Astrocyte (in vitro differentiated cells and primary cell): ENCODE measurements at regions not wholly inside any gene's neighbourhood (a gene's known extent, or its start where the extent isn't known, plus 50 kb on each side); places are given as distances from the start of the nearest gene placed in this dataset.

Source experiments
- DNase-seq: peaks from one replicate; pipeline ENCODE4 v3.0.0-alpha.2; 2010; ENCODE audit warnings: low read depth
- FAIRE-seq: peaks from 2 replicates; lab custom pipeline; 2011; peaks lifted over from hg19 to GRCh38; lab: Jason Lieb, UNC
- H2AFZ ChIP-seq: 2 replicates; pipeline ENCODE4 v1.6.0; 2012; ENCODE audit warnings: low read depth, low read length, inconsistent platforms
- H3K27ac ChIP-seq: 2 replicates; pipeline ENCODE4 v1.5.1; 2011; ENCODE audit warnings: low read depth, low read length, inconsistent platforms
- H3K27me3 ChIP-seq: 2 replicates; pipeline ENCODE4 v1.6.0; 2011; ENCODE audit warnings: low read length, inconsistent platforms; ENCODE audit not compliant: insufficient read depth
- H3K36me3 ChIP-seq: 2 replicates; pipeline ENCODE4 v1.5.1; 2011; ENCODE audit warnings: low read length, inconsistent platforms; ENCODE audit not compliant: insufficient read depth
- H3K4me1 ChIP-seq: 2 replicates; pipeline ENCODE4 v1.5.1; 2011; ENCODE audit warnings: low read length, inconsistent platforms; ENCODE audit not compliant: insufficient read depth
- H3K4me2 ChIP-seq: 2 replicates; pipeline ENCODE4 v1.6.0; 2012; ENCODE audit warnings: low read length, inconsistent platforms
- H3K4me3 ChIP-seq: 2 replicates; pipeline ENCODE4 v1.5.1; 2011; ENCODE audit warnings: low read depth, mild to moderate bottlenecking, low read length, inconsistent platforms; ENCODE audit not compliant: insufficient read depth
- H3K79me2 ChIP-seq: 2 replicates; pipeline ENCODE4 v1.6.0; 2012; ENCODE audit warnings: mild to moderate bottlenecking, low read length, inconsistent platforms; ENCODE audit not compliant: insufficient read depth
- H3K9ac ChIP-seq: 2 replicates; pipeline ENCODE4 v1.6.0; 2012; ENCODE audit warnings: mild to moderate bottlenecking, low read length, inconsistent platforms
- H3K9me3 ChIP-seq: 2 replicates; pipeline ENCODE4 v1.5.1; 2012; ENCODE audit warnings: low read depth, mild to moderate bottlenecking, low read length, inconsistent platforms; ENCODE audit not compliant: insufficient read depth
- H4K20me1 ChIP-seq: 2 replicates; pipeline ENCODE4 v1.6.0; 2012; ENCODE audit warnings: low read length, inconsistent platforms; ENCODE audit not compliant: insufficient read depth
- H3K27ac Mint-ChIP-seq: one replicate; pipeline ENCODE4 v1.8.0; 2021; ENCODE audit warnings: mild to moderate bottlenecking, mixed read lengths; ENCODE audit not compliant: unreplicated experiment
- H3K27me3 Mint-ChIP-seq: one replicate; pipeline ENCODE4 v1.8.0; 2021; ENCODE audit warnings: low read depth, mixed read lengths; ENCODE audit not compliant: unreplicated experiment
- H3K36me3 Mint-ChIP-seq: one replicate; pipeline ENCODE4 v1.8.0; 2021; ENCODE audit warnings: low read depth, mixed read lengths; ENCODE audit not compliant: unreplicated experiment
- H3K4me1 Mint-ChIP-seq: one replicate; pipeline ENCODE4 v1.8.0; 2021; ENCODE audit warnings: low read depth, mixed read lengths; ENCODE audit not compliant: unreplicated experiment
- H3K4me3 Mint-ChIP-seq: one replicate; pipeline ENCODE4 v1.8.0; 2021; ENCODE audit warnings: mild to moderate bottlenecking, moderate library complexity, mixed read lengths; ENCODE audit not compliant: unreplicated experiment
- H3K9me3 Mint-ChIP-seq: one replicate; pipeline ENCODE4 v1.8.0; 2021; ENCODE audit warnings: mild to moderate bottlenecking, mixed read lengths; ENCODE audit not compliant: unreplicated experiment
- EZH2 ChIP-seq: IDR thresholded peaks from 2 replicates; pipeline ENCODE4 v1.6.1; 2012; ENCODE audit warnings: mild to moderate bottlenecking, low read length, inconsistent platforms; ENCODE audit not compliant: insufficient read depth
- TF ChIP-seq, protein P1 (sequence below): IDR thresholded peaks from 2 replicates; pipeline ENCODE4 v1.5.1; 2011; ENCODE audit warnings: low read depth, mild to moderate bottlenecking, inconsistent platforms, low read length, moderate library complexity; ENCODE audit not compliant: insufficient read depth

DNA sequence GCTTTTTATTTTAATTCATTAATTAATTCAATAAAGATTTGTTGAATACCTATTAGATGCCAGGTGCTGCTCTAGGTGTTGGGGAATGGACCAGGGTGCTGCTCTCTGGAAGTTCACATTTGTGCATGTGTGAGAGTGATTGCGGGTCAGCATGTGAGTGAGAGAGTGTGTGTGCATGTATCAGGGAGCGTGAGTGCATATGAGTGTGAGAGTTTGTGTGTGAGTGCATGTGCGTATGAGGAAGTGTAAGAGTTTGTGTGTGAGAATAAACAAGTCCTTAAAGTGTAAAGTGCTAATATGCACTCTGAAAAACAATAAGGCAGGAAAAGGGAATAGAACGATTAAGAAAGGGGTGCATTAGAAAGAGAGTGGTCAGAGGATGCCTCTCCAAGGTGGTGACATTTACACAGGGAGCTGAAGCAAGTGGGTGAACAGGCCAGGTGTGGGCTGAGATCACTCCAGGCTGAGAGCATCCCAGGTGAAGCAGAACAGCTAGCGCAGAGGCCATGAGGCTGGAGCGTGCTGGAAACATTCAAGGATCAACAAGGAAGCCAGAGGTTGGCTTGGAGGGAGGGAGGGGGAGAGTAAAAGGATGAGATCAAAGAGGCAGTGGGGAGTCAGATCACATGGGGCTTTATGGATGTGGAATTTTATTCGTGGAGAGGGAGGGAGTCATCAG lies 50.5 kb upstream of the SLC1A4 start:
- H3K36me3 Mint-ChIP-seq: no peaks in the 10 kb centered on the region
- no peak overlapping the region for H2AFZ ChIP-seq

DNA sequence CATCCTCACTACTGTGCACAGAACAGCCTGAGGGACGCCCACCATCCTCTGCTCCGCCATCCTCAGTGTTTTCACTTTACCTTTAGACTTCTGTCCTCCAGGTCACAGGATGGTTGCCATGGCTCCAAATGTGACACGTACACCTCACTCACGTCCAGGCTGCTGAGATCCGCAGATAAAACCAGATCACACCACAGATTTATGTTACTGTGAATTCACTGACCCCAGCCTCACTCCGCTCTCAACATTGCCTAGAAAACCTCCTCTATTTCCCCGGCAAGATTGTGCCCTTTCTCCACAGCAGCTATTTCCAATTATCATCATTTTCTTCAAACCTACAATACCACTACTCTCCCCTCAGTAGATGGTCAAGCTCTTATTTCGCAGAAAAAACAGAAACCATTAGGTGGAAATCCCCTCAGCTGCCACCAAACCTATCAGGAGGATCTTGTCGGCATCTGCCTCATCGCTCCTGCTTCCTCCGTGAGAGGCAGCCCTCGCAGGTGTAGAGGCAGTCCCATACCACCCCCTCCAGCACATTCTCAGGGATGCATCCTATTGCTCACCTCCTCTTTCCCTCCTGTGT lies 49.8 kb upstream of the SLC1A4 start:
- Mint-ChIP-seq H3K27me3 (peaks cover 27% of the 10 kb centered on the region), H3K4me3 (no peak overlapping the region), H3K36me3 (no peaks in the 10 kb centered on the region), H3K27ac (no peak overlapping the region), H3K4me1 (peaks cover 5% of the 10 kb centered on the region), H3K9me3 (peaks cover 7% of the 10 kb centered on the region)
- Histone ChIP-seq H3K4me3 (no peak overlapping the region), H3K27ac (no peak overlapping the region), H2AFZ (no peak overlapping the region), H3K9ac (no peak overlapping the region), H3K36me3 (no peaks in the 10 kb centered on the region), H3K9me3 (no peaks in the 10 kb centered on the region), H3K4me2 (no peak overlapping the region), H3K27me3 (peaks cover 19% of the 10 kb centered on the region), H4K20me1 (no peaks in the 10 kb centered on the region), H3K79me2 (no peaks in the 10 kb centered on the region), H3K4me1 (no peaks in the 10 kb centered on the region)
- FAIRE-seq (no peak), DNase-seq (no peak)
- TF ChIP-seq, protein P1, sequence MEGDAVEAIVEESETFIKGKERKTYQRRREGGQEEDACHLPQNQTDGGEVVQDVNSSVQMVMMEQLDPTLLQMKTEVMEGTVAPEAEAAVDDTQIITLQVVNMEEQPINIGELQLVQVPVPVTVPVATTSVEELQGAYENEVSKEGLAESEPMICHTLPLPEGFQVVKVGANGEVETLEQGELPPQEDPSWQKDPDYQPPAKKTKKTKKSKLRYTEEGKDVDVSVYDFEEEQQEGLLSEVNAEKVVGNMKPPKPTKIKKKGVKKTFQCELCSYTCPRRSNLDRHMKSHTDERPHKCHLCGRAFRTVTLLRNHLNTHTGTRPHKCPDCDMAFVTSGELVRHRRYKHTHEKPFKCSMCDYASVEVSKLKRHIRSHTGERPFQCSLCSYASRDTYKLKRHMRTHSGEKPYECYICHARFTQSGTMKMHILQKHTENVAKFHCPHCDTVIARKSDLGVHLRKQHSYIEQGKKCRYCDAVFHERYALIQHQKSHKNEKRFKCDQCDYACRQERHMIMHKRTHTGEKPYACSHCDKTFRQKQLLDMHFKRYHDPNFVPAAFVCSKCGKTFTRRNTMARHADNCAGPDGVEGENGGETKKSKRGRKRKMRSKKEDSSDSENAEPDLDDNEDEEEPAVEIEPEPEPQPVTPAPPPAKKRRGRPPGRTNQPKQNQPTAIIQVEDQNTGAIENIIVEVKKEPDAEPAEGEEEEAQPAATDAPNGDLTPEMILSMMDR: no peak
- no peak for TF ChIP-seq EZH2

More for the DNA sequence above, 50.5 kb upstream of the SLC1A4 start:
- Histone ChIP-seq H3K79me2 (no peaks in the 10 kb centered on the region), H3K27ac (no peak overlapping the region), H3K4me1 (no peaks in the 10 kb centered on the region), H3K27me3 (peaks cover 22% of the 10 kb centered on the region), H3K9me3 (no peaks in the 10 kb centered on the region), H4K20me1 (no peaks in the 10 kb centered on the region), H3K4me2 (no peak overlapping the region), H3K36me3 (no peaks in the 10 kb centered on the region), H3K9ac (no peak overlapping the region), H3K4me3 (no peak overlapping the region)
- FAIRE-seq (no peak), DNase-seq (no peak)
- Mint-ChIP-seq H3K4me3 (no peak overlapping the region), H3K9me3 (peaks cover 7% of the 10 kb centered on the region), H3K27ac (no peak overlapping the region), H3K27me3 (peaks cover 24% of the 10 kb centered on the region), H3K4me1 (peaks cover 5% of the 10 kb centered on the region)
- no peak for TF ChIP-seq EZH2
